Bronchial epithelial cell (primary cell): ENCODE measurements at regions not wholly inside any gene's neighbourhood (a gene's known extent, or its start where the extent isn't known, plus 50 kb on each side); places are given as distances from the start of the nearest gene placed in this dataset.

Experiments
- DNase-seq: peaks from one replicate; pipeline ENCODE4 v3.0.0-alpha.2; 2010; ENCODE audit warnings: low read depth
- FAIRE-seq: peaks from 2 replicates; lab custom pipeline; 2011; peaks lifted over from hg19 to GRCh38; lab: Jason Lieb, UNC
- H3K27me3 ChIP-seq: 2 replicates; pipeline ENCODE4 v1.5.1; 2011; ENCODE audit warnings: low read length; ENCODE audit not compliant: control insufficient read depth, insufficient read depth
- H3K36me3 ChIP-seq: 2 replicates; pipeline ENCODE4 v1.5.1; 2011; ENCODE audit warnings: low read length; ENCODE audit not compliant: control insufficient read depth, insufficient read depth
- H3K4me3 ChIP-seq: 2 replicates; pipeline ENCODE4 v1.5.1; 2011; ENCODE audit warnings: mild to moderate bottlenecking, low read depth, low read length, control low read depth
- TF ChIP-seq, protein P1 (sequence below): IDR thresholded peaks from 2 replicates; pipeline ENCODE4 v1.5.1; 2011; ENCODE audit warnings: mild to moderate bottlenecking, moderate library complexity, low read length, control low read depth, inconsistent platforms; ENCODE audit not compliant: insufficient read depth, severe bottlenecking

DNA sequence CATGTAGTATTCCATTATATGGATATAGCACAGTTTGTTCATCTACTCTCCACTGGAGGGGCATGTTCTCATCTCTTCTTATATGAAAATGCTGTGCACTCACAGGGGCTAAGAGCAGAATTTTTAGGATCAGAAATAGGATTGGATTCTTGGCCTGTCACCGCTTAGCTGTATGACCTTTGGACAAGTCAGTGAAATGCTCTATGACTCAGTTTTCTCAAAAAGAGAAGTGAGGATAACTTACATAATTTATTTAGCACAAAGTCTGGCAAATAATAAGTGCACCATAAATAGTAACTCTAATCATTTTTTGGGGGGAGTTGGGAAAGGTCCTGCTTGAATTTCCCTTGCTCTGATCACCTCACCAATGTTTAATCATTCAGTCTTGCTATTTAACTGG lies 103.7 kb upstream of the LRIG1 start:
- FAIRE-seq = no peak
- TF ChIP-seq, protein P1, sequence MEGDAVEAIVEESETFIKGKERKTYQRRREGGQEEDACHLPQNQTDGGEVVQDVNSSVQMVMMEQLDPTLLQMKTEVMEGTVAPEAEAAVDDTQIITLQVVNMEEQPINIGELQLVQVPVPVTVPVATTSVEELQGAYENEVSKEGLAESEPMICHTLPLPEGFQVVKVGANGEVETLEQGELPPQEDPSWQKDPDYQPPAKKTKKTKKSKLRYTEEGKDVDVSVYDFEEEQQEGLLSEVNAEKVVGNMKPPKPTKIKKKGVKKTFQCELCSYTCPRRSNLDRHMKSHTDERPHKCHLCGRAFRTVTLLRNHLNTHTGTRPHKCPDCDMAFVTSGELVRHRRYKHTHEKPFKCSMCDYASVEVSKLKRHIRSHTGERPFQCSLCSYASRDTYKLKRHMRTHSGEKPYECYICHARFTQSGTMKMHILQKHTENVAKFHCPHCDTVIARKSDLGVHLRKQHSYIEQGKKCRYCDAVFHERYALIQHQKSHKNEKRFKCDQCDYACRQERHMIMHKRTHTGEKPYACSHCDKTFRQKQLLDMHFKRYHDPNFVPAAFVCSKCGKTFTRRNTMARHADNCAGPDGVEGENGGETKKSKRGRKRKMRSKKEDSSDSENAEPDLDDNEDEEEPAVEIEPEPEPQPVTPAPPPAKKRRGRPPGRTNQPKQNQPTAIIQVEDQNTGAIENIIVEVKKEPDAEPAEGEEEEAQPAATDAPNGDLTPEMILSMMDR = no peak

DNA sequence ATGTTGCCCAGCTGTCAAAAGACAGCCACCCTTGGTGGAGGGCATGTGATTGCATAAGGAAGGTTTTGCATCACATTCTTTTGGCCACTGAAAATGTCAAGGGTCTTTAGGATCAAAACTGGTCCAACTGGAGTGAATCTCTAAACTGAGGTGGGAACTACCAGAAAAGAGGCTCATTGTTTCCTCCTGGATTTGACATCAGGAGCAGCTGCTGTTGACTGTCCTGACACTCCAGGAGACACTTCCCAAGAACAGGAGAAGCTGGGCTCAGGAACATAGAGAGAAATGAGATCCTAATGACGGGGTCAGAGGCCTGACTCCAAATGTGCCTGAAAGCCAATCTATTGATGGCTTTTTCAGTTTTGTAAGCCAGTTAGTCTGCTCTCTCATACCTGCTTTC lies 105.3 kb upstream of the LRIG1 start:
- H3K36me3 ChIP-seq = no peaks in the 10 kb centered on the region
- no peak for FAIRE-seq

More for the DNA sequence above, 103.7 kb upstream of the LRIG1 start:
- Histone ChIP-seq H3K36me3 (no peaks in the 10 kb centered on the region), H3K27me3 (no peaks in the 10 kb centered on the region), H3K4me3 (no peak overlapping the region)
- no peak for DNase-seq

DNA sequence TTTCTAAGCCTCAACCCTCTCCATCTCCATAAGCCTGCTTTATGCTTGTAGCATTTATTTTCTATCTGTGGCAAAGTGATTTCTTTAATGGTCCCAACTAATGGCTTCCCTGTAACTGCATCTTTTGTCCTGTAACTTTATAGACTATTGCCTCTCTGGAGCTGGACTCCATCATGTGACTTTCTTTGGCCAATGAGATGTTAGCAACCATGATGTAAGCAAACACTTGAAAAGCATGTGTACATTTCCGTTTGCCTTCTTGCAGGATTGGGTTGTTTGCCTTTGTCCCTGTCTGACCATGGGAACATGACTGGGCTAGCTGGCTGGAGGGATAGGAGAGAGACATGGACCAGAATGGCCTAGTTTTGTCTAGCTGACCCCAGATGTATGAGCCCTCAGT lies 106.0 kb upstream of the LRIG1 start:
- Histone ChIP-seq H3K4me3 (no peak overlapping the region), H3K27me3 (no peaks in the 10 kb centered on the region), H3K36me3 (no peaks in the 10 kb centered on the region)
- DNase-seq (no peak), FAIRE-seq (no peak)
- TF ChIP-seq, protein P1 = no peak

More for the DNA sequence above, 105.3 kb upstream of the LRIG1 start:
- Histone ChIP-seq H3K4me3 (no peak overlapping the region), H3K27me3 (no peaks in the 10 kb centered on the region)
- TF ChIP-seq, protein P1 = no peak
- no peak for DNase-seq

DNA sequence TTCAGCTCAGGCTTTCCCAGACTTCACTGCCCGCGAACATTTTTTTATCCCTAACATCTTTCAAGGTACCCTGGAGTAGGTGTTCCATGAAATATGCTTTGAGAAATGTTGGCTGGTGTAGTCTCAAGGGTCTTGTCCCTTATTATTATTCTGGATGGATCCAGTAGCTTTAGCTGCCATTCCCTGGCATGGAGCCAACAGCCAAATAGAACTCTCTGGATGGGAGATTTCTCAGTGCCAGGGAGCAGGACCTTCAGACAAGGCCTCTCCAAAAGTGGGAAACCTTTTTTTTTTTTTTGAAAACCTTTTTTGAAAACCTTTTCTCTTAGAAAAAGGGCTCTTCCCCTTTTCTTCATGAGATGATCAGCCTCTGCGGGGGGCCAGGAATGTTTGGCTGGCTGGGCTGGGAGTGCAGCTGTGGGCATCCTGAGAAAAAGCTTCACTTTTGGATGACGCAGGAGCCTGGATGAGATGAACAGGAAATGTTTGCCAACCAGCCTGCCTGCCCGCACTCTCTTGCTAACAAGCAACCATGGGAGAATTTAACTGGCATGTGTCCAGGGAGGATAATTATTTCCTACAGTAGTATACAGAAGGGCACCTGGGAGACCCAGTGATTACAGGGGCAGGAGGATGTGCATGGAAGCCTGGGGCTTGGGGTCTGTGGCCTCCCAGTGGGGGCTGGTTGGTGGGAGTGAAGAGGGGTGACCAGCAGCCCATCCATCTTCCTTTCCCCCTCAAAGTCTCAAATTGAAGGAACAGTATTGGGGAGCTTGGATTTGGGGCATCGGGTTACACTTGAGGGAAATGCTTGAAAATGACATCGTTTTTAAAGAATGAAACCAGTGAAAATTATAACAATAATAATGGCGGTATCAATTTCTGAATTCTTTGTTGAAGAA lies 109.1 kb upstream of the LRIG1 start:
- Histone ChIP-seq H3K27me3 (no peaks in the 10 kb centered on the region), H3K36me3 (no peaks in the 10 kb centered on the region), H3K4me3 (no peak overlapping the region)
- DNase-seq = peak; percentile 77
- FAIRE-seq = peak; percentile 18
- TF ChIP-seq, protein P1 = no peak

DNA sequence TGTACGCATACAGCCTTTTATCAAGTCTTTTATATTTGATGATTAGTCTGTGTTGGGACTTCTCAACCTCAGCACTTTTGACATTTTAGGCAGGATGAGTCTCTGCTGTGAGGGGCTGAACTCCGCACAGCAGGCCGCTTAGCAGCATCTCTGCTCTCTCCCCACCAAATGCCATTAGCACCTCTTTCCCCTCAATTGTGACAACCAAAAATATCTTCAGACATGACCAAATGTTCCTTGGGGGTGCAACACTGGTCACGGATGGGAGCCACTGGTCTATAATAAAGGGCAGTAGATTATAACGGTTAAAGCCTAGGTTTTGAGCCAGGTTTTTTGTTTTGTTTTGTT lies 109.7 kb upstream of the LRIG1 start:
- no peak for DNase-seq
- H3K36me3 ChIP-seq = no peaks in the 10 kb centered on the region
- TF ChIP-seq, protein P1 = no peak
- no peaks in the 10 kb centered on the region for H3K27me3 ChIP-seq
- no peak overlapping the region for H3K4me3 ChIP-seq
- no peak for FAIRE-seq
